ENCODE measurements at regions not wholly inside any gene's neighbourhood (a gene's known extent, or its start where the extent isn't known, plus 50 kb on each side); places are given as distances from the start of the nearest gene placed in this dataset.

DNA sequence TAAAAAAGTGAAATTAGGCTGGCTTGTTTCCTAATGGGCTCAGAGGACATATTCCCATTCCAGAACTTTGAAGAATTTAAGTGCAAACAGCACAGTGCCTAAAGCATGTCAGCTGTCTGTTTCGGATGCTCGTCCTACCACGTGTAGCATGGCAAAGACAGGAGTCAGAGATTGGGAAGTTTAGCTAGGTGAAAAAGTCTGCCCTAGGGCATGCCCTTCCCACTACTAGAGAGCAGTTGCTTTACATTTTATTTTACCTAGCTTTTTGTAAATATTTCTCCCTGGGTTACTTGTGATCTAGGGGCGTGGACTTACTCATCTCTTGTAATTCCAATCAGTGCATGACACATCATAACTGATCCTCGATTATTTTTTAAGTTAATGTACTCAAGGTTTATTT is 111.1 kb downstream of the LMO4 start:
- DNase-seq, result no peak

DNA sequence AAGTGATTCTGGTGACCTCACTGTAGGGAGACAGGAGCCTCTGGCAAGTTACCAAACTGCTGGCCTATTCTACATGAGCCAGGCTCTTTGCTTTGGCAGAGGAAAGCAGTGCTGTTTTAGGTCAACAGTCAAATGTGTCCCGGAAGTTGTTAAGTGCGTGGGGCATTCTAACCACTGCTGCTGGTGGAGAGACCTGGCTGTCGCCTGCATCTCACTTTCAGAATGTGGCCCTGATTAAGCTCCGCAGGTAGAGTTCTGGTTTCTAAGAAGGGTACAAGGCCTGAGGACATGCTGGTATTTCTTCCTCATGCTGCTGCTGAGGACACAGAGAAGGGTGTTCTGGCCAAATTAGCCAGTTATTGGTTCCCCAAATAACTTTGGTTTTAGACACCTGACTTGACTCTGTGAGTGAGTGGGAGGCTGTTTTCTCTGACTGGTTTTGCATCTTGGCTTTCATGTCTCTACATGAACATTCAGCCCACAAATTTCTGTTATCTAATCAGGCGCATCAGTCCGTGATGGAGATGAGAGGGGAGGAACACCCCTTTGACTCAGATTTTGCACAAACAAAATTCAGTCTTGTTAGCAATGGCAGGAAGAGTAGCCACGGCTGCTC is 120.8 kb downstream of the LMO4 start:
- peak; percentile 74 for DNase-seq

DNA sequence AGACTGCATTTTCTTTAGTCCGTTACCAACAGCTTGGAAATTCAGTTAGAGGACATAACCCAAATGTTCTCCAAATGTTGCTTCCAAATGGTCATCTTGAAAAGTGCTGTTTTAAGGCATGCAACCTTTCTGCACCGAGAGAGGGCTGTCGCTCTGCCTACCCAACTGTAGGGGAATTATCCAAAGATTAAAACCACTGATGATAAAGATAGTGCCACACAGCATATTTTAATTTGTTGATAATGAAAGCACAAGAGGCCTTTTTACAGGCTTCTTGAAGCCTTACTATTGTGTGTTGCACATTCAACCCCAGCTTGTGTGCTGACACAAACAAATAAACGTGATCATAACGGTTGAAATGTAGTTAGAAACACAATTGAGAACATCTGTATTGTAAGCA is 121.5 kb downstream of the LMO4 start:
- no peak for DNase-seq

DNA sequence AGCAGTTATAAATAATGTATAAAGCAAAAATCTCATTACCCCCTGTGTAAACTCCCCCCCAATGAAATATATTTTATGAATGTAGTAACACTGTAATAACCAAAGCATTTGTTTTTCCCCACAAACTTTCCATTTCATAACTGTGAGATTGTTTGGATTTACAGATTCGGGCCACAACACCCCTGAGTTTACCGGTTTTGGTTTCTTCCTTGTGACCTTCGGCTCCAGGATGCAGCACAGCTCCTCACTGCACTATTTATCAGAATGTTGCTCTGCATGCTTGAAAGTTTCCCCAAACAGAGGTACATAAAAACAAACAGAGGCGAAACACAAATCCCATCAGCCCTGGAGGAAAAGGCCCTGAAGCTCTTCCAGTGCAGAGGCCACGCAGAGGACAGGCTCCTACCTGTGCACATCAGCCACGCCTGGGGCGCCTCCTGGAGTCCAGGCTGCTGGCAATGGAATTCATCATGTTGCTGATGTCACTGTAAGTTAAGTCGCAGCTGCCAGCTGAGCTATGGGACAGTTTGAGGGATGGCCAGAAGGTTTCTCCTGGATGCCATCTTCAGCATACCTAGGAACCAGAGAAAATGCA is 122.0 kb downstream of the LMO4 start:
- DNase-seq, result peak; percentile 28

DNA sequence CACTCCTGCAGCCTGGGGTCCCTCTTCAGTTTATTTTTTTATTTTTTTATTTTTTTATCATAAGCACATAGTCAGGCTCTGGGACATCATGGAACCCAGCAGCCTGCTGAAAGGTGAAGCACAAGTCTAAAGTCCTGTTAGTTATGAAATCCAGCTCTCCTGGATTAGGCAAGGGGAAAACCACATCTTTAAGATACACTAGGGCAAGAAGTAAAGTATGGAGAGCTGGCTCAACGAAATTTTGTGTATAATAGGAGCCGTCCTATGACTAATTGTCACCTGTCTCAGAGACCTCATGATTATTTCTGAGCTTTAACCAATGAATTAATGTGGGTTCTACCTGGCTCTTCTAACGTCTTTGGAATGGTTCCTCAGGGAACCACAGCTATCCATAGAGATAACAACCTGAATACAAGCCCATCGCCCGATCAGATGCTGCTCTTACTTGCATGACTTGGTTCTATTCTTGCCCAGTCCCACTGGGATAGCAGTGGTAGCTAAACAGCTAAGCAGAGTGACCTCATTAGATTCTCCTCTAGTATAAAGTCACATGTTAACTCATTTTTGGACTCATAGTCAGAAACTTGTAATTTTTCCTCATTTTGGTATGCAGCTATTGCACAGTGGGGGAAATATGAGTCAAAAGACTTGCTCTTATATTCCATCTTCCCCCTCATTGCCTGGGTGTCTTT is 122.7 kb downstream of the LMO4 start:
- DNase-seq, result no peak

DNA sequence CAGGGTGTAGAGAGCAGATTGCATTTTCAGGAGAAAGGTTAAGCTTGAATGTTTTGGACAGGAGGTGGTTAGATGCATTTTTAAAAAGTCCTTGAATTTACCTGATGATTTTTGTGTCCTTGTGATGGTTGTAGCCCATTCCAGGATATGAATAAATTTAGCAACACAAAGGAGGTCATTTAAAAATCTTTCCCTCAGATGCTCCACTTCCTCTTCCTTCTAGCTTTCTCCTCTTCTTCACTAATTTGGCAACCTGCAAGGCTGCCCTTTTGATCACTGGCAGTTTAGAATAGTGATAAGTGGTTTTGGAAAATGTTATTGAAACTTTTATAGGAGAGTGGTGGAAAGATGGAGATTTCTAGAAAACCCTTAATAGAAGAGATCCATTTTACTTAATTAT is 124.0 kb downstream of the LMO4 start:
- no peak for DNase-seq

DNA sequence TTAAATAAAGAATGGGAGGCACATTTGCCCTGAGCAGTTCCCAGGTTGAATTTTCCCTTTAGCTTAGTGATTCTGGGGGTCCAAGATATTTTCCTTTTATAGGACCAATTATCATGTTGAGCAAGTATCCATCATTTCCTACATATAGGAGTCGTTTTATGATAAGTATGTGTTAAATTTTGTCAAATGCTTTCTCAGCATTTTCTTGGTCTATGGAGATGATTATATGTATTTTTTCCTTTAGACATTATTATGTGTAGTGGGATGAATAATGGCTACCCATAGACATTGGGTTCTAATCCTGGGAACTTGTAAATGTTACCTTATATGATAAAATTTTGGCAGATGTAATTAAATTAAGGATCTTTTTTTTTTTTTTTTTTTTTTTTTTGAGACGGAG is 128.7 kb downstream of the LMO4 start:
- no peak for DNase-seq

DNA sequence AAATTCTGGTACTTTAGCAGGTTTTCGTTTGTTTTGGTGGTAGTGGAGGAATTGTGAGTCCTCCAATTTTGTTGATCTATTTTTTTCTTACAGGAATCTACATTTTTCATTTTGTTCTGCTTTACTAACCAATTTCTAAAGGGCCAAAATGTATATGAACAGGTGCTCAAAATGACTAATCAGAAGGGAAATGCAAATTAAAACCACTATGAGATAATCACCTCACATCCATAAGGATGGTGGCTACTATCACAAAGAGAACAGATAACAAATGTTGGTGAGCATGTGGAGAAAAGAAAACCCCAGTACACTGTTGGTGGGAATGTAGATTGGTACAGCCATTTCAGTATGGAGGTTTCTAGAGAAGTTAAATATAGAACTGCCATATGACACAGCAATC is 134.2 kb downstream of the LMO4 start:
- DNase-seq, result no peak

DNA sequence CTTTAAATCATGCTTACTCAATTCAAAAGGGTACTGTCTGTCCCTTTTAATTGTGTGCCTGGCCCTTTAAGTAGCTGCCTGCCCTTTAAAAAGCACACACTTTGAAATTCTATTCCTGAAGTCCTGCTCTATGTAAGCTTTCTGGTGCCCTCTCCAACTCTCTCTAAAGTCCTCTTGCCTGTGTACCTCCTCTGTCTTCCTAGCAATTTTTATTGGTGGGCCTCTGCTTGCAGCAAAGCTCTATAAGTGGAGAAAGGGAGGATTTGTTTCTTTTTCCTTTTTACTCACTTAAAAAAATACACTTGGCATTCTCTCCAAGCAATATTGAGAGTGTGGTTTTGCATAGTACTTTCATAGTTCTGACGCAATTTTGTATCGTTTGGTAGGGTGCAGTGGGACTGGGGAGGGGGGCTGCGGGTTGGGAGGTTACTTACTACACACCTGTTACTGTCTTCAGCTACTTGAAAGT is 135.4 kb downstream of the LMO4 start:
- peak; percentile 15 for DNase-seq

DNA sequence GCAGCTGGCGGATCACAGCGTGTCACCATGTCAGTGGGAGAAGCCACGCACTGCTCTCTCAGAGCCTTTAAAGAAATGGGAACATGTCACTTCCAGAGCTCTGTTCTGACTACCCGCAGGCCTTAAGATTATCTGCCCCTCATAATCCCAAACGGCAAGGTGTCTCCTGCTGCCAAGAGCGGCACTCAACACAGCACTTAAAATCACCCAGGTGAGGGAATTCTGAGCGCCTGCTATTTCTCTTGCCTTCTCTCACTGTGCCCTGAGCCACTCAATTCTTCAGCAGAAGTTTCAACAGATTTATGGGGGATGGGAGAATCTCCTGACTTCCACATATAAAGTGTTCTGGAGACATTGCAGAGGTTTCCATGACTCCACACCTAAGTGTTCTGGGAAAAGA is 137.9 kb downstream of the LMO4 start:
- DNase-seq, result no peak

DNA sequence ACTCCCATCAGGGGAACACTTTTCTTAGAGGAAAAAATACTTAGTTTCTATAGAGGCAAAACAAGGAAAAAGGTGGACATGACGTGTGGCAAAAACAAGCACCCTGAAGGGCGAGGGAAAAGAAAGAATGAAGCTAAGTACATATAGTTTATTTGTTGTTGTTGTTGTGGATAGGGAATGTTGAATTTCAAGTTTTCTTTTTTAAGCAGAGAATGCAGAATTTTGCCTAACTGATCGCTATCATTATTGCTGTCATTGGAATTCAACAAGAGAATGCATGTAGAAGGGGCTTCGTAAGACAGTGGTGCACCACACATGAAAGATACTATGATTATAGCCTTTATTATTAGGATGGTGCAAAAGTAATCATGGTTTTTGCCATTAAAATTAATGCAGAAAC is 144.0 kb downstream of the LMO4 start:
- no peak for DNase-seq

DNA sequence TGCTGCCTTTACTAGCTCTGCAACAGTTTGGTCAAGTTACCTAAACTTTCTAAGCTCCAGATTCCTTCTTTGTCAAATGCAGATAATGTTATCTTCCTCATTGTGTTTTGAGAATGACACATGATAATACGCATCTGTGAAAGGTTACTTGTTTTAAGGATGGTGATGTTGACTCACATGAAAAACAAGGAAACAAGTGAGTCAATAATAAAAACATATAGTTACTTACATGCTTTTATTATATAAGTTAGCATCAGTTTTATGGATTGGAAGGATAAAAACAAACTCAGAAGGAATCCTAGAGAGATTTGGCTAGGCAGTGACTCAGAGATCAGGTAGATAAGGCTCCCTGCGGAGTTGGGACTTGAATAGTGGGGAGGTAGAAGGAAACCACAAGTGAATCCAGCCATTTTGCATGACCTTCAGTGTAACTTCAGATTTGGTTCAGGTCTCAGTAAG is 144.6 kb downstream of the LMO4 start:
- DNase-seq, result no peak

DNA sequence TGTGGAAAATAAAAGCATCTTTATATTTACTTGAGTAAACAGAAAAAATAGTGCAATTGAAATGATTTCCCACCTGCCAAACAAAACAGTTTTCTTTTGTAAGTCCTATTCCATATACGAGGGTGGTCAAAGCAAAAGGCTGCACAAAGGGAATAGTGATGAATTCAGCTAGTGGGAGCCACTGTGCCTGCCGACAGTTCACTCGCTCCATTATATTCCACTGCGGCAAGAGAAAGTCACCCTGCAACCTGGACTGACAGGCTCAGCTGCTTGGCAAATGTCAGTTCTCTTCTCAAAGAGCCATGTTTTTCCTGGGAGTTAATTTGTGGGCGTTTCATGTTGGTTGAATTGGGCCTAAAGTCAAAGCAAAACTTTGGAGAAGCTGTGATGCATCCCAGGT is 145.4 kb downstream of the LMO4 start:
- no peak for DNase-seq

DNA sequence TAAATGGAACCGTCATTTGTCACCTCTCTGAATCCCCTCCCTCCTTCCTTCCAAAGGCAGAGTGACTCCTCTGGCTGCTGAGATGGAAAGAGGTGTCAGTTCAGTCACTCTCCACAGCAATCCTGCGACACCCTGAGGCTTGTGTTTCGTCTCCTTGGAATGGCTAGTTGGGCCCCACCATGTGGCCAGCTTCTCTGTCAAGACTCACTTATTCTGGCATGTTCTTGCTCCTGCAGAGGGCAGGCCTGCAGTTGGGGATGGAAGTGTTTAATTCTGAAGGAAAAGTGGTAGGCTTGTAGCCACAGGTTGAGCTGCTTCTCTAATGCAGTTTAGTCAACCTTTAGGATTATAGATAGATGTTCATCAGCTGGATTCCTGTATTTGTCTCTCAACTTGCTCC is 149.6 kb downstream of the LMO4 start:
- no peak for DNase-seq

DNA sequence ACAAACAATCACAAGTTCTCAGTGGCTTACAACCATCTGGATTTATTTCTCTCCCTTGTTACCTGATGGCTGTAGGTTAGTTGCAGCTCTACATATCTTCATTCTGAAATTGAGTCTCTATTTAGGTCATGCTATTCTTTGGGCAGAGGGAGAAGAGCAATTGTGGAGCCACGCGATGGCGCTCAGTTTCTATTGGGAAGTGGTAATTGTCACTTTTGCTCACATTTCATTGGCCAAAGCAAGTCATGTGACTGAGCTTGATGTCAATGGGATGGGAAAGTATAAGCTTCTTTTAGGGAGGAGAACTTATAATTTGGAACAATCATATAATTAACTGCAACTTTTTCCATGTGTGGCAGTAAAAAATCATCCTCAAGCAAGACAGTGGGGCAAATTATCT is 166.5 kb downstream of the LMO4 start:
- no peak for DNase-seq

DNA sequence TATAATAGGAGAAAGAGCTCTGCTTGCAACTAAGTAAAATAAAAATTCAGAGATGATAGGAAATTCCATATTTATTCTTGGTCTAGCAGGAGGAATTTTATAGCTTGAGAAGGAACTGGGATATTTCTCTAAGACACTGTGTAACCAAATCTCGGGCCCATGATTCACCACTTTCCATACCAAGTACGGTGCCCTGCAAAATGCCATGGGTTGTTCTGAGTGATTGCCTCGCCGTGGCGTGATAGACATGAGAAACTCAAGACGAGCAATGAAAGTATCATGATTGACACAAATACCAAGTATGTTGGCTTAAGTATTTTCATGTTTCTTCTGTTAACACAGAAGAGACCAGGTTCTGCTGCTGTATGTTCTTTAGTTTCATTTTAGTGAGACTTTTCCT is 167.2 kb downstream of the LMO4 start:
- no peak for DNase-seq

DNA sequence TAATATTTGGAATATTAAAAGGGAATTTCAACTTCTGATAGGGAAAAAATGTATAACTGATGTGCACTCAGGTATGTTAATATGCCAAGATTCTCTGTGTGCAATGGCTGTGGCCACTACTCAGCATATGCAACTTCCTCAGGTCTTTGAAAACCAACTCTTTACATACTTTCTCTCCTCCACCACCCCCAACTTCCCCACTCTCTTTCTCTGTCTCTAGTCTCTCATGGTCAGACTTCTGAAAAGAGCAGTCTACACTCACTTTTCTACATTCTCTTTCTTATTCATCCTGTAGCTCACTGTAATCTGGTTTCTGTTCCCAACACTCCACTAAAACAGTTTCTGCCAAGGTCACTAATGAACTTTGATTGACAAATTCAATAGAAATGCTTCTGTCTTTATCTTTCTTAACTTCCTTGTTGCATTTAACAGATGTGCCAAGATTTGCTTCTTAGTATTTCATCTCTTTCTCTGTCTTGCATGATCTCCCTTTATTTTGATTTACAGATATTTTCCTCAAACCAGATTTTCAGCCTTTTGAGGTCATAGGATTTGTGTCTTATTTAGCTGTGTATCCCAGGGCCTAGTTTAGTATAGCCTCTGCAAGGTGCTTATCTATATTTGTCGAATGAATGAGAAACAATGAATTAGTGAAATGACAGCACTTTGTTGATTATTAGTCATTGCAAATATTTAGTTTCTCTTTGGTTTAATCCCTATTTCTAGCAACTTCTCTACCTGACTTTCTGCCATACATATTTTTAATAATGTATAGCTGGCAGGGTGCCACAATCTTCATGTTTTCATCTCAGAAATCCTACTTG is 168.9 kb downstream of the LMO4 start:
- DNase-seq, result no peak

DNA sequence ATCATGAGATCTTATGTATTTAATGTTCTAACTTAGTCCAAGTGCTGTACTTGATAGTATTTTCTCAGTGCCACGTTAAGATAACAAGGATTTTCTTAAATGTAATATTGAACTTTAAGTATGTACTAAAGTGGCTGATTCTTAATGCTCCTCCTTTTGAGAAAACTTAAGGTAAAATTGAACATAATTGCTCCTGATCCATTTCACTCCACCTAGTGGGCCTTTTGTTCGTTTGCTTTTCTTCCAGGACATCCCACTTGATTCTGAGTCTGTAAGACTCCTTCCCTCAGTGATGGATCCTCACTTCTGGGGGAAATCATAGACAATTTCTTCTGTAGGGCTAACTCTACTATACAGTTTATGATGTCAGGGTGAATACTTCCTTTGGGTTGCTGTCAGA is 173.1 kb downstream of the LMO4 start:
- no peak for DNase-seq

DNA sequence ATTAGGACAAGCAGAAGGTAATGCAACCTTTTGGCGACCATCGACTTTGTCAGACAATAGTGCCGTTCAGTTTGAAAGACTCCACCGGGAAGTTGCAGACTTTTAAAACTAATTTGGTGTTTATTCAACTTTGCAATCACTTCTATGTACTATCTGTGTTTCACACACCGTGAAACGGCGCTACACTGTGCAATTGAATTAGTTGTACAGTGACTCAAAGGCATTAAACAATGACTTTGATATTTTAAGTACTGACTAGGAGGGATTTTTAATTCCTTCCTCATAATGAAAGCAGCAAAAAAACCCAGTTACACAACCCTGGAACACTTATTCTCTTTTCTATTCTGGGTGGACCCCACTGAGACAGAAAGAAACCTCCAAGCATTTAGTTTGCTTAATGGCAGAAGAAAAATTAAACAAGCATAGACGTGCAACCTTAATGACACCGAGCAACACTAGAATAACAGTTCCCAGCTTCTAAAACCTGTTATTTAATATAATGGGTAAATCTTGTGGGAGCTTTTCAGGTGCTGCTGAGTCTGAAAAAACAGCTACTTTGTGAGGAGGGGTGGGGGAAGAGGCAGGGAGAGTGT is 176.8 kb downstream of the LMO4 start:
- DNase-seq, result no peak

DNA sequence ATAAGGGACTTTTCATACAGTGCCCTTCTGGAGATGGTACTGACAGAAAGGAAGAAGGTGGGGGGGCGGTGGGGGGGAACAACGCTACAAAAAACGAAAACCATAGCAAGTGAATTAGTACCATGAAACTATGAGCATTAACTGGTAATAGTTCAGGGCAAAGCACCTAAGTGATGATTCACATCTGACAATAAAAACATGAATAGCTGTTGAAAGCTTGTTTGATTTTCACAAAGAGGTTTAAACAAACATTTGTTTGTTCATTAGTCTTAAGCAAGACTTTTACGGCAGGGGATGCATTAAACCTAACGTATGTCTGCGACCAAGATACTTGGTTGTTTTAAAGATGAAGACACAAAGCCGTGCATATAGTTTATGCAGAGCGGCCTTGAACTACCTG is 177.5 kb downstream of the LMO4 start:
- DNase-seq, result no peak

DNA sequence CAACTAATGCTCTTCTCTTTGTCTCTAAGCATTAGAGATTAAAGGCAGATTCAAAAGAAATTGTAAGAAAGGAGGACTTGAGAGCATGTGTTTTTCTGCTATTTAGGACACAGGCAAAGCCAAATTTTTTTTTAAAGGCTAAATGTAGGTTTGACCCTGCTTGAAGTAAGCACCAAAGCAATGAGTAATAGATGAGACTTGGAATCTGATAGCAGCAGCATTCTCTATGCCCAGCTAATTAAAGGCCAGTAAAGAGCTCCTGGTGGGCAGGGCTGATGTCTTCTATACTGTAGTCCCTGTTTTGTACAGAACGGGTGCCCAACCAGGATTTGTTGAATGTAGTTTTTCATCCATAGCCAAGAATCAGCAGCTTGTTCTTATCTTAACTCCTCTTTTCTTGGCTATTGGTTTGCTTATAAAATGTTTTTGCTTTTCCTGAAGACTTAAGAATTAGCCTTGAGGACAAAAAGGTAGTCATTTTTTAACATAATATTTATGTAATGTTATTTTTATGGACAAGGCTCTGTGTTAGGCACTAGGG is 179.6 kb downstream of the LMO4 start:
- DNase-seq, result no peak

DNA sequence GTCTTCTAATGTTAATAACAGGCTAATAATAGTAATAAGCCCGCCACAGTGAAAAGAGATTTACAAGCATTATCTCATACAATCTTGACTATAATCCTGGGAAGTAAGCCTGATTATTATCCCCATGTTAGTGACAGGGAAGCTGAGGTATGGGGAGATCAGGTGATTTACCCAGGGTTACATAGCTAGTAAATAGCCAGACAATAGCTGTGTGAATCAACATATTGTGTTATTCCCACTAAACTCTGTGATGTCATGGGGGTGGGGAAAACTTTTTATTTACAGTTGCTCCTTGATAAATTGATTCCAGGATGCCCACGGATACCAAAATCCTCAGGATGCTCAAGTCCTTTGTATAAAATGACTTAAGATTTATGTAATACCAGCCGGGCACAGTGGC is 181.9 kb downstream of the LMO4 start:
- DNase-seq, result no peak

DNA sequence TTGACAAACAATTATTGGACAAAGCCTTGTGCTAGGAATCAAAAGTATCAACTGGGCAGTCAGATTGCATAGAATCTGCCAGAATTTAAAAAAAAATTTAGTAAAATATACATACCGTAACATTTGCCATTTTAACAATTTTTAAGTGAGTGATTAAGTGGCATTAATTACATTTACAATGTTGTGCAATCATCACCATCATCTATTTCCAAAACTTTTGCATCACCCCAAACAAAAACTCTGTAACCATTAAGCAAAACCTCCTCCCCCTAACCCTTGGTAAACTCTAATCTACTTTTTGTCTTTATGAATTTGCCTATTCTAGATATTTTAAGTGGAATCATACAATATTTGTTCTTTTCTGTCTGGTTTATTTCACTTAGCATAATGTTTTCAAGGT is 182.8 kb downstream of the LMO4 start:
- no peak for DNase-seq

Data from activated CD4-positive, alpha-beta T cell treated with anti-CD3 and anti-CD28 coated beads, Interleukin-2, Interleukin-6, amounts not matched to agents 100 ng/mL and 50 ng/mL, durations not matched to agents 16 hours and 8 hours (primary cell).